Muscle layer of duodenum (tissue), 2 donors: ENCODE measurements at regions not wholly inside any gene's neighbourhood (a gene's known extent, or its start where the extent isn't known, plus 50 kb on each side); places are given as distances from the start of the nearest gene placed in this dataset.
A peak's percentile ranks its signal among the peaks of the same experiment; 100 is the strongest.

Source experiments
- H3K27ac ChIP-seq: one replicate; pipeline ENCODE4 v1.7.0; 2013; ENCODE audit warnings: mild to moderate bottlenecking, low read length
- H3K27me3 ChIP-seq: one replicate; pipeline ENCODE4 v1.7.0; 2013; ENCODE audit warnings: low read depth, mild to moderate bottlenecking, control low read depth, low read length
- H3K36me3 ChIP-seq, 2 donors: one replicate each; pipeline ENCODE4 v1.7.0; 2013; ENCODE audit warnings: low read length in 2 of 2, control low read depth in 1 of 2, mild to moderate bottlenecking in 1 of 2; ENCODE audit not compliant: insufficient read depth in 2 of 2, control insufficient read depth in 1 of 2
- H3K4me1 ChIP-seq, 2 donors: one replicate each; pipeline ENCODE4 v1.7.0; 2013; ENCODE audit warnings: low read length in 2 of 2, mild to moderate bottlenecking in 2 of 2, control low read depth in 1 of 2, moderate library complexity in 1 of 2; ENCODE audit not compliant: insufficient read depth in 2 of 2, control insufficient read depth in 1 of 2
- H3K4me3 ChIP-seq, 2 donors: one replicate each; pipeline ENCODE4 v1.7.0; 2013; ENCODE audit warnings: low read length in 2 of 2, low read depth in 1 of 2, mild to moderate bottlenecking in 1 of 2
- H3K9me3 ChIP-seq, 2 donors: one replicate each; pipeline ENCODE4 v1.7.0; 2013; ENCODE audit warnings: low read length in 2 of 2, control low read depth in 1 of 2, mild to moderate bottlenecking in 1 of 2; ENCODE audit not compliant: control insufficient read depth in 1 of 2
- donor health status: healthy.

DNA sequence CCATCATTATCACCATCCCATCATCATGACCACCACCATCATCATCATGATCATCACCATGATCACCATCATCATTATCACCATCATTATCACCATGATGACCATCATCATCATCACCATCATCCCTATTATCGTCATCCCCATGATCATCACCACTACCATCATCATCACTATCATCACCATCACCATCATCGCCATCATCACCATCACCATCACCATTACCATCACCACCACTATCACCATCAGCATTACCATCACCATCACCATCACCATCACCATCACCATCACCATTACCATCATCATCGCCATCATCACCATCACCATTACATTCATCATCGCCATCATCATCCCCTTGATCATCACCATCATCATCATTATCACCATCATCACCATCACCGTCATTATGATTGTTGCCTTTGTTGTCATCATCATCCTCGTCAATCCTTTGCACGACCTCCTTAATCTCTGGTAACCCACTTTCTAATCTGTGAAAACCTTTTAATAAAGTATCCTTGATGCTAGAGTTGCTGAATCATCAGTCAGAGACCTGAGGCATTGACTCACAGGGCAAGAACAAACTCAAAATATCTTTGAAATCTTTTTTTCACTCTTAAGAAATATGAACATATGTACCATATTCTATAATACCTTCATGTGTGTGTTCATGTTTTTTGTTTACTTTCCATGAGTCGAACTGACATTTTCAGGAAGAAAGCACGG, 116.3 kb upstream of the FOXF1 start:
- Histone ChIP-seq H3K4me3 (no peak overlapping the region), H3K27ac (no peak overlapping the region), H3K4me1 (peaks cover 0 to 13% of the 10 kb centered on the region in 2 donors), H3K36me3 (no peaks in the 10 kb centered on the region), H3K9me3 (no peaks in the 10 kb centered on the region), H3K27me3 (no peaks in the 10 kb centered on the region)

DNA sequence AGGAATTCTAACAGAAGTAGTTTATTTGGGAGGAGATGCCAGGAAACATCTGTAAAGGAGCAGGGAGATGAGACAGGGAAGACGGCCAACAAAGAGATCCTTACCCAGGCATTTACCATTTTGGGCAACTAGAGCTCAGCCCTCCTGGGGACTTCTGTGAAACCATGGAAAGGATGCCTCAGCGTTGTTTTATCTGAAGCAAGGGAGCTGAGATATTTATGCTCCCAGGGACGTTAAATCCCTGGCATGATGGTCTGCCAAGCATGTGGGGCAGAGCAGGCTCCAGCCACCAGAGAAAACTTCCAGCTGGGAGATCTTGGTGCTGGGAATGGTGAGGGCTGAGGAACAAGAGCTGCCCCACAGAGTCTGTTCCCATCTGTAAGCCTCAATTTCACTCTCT, 114.8 kb upstream of the FOXF1 start:
- Histone ChIP-seq H3K36me3 (no peaks in the 10 kb centered on the region), H3K4me1 (peaks cover 0 to 13% of the 10 kb centered on the region in 2 donors), H3K4me3 (no peak overlapping the region), H3K27ac (peak overlapping the region; percentile 86), H3K27me3 (no peaks in the 10 kb centered on the region), H3K9me3 (no peaks in the 10 kb centered on the region)

DNA sequence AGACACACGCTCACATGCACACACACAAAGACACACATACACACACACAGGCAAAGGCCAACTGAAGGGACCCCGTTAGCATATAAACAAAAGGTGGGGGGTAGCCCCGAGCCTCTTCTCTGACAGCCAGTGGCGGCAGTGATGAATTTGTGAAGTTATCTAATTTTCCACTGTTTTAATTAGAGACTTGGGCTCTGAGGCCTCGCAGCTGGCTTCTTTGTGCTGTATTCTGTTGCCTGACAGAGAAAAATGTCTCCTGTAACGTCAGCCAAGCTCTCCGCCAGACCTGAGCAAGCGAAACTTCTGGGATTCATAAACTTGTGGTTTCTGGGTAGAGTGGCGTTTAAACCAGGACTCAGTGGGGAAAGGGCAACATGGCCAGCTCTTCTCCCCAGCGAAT, 113.9 kb upstream of the FOXF1 start:
- Histone ChIP-seq H3K9me3 (no peaks in the 10 kb centered on the region), H3K4me1 (peaks cover 0 to 13% of the 10 kb centered on the region in 2 donors), H3K4me3 (no peak overlapping the region), H3K27me3 (no peaks in the 10 kb centered on the region), H3K27ac (peak overlapping the region; percentile 86), H3K36me3 (no peaks in the 10 kb centered on the region)

DNA sequence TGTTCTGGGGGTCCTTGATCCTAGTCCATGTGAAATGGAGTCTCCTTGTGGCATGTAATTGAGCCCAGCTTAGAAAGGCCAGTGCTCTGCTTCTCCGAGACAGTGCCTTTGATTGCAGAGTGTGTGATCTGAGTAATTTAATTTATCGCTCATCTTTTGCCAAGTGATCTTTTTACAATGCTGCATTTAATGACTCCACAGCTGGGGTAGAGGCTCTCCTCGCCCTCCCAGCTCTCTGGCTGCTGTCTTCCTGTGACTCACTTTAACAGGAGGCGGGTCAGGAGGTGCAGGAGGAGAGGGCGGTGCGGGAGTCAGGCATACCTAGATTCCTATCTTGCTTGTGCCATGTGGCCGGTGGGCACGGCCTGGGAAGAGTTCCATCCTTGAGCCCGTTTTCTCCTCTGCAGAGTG, 113.4 kb upstream of the FOXF1 start:
- Histone ChIP-seq H3K4me3 (no peak overlapping the region), H3K4me1 (peaks cover 0 to 13% of the 10 kb centered on the region in 2 donors), H3K27me3 (no peaks in the 10 kb centered on the region), H3K9me3 (no peaks in the 10 kb centered on the region), H3K27ac (peak overlapping the region; percentile 86), H3K36me3 (no peaks in the 10 kb centered on the region)

DNA sequence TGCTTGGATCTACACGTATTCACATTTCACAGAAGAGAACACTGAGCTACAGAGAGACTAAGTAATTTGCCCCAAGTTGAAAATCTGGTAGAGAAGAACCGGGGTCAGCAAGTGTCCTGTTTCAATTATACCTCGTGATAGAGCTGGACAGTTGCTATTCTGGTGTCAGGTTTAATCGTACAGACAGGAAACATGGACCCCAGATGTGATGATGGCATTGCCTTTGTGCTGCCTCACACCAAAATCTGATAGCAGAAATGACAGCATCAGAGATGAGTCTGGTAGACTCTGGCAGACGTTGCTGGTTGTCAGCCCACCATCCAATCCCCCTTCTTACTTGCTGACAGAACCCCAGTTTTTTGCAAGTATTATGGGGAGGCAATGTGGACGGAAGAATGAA, 112.1 kb upstream of the FOXF1 start:
- Histone ChIP-seq H3K4me1 (peaks cover 0 to 13% of the 10 kb centered on the region in 2 donors), H3K27ac (no peak overlapping the region), H3K9me3 (no peaks in the 10 kb centered on the region), H3K4me3 (no peak overlapping the region), H3K36me3 (no peaks in the 10 kb centered on the region), H3K27me3 (no peaks in the 10 kb centered on the region)

DNA sequence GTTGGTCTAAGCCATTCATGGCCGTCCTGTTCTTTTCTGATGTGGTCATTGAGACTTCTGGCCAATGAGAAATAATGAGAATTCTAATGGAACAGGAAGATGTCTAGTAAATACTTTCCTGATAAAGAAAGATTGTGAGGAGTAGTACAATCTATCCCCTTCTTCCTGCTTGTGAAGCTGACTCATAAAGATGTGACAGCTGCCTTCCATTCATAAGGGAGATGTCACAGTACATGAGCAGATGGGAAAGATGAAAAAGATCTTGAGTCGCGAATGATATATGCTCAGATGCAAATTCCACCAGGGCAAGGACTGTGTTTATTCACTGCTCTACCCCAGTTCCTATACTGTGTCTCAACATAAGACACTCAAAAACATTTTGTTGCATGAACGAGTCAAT, 111.7 kb upstream of the FOXF1 start:
- H3K27me3 ChIP-seq: no peaks in the 10 kb centered on the region
- no peak overlapping the region for H3K4me3 ChIP-seq
- H3K27ac ChIP-seq: no peak overlapping the region
- peaks cover 0 to 13% of the 10 kb centered on the region in 2 donors for H3K4me1 ChIP-seq
- H3K9me3 ChIP-seq: no peaks in the 10 kb centered on the region
- no peaks in the 10 kb centered on the region for H3K36me3 ChIP-seq

DNA sequence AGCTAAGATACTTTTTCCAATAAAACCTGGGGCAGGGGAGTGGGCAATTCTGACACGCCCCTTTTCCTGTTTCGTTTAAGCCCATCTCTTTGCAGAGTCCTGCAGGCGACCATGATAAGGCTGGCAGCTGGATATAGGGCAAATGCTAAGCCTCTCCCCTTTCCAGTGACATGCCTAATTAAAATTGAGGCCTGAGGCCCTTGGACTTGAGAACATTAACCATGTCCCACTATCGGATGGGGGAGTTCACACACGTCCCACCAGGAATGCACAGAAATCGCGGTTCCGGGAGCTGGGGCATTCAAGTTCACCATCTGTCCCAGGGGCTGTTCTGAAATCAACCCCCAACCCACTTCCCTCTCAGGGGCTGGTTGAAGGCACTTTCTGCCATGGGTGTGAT, 109.2 kb upstream of the FOXF1 start:
- no peaks in the 10 kb centered on the region for H3K9me3 ChIP-seq
- H3K27me3 ChIP-seq: no peaks in the 10 kb centered on the region
- no peak overlapping the region for H3K4me3 ChIP-seq
- H3K27ac ChIP-seq: no peak overlapping the region
- H3K4me1 ChIP-seq: peaks cover 0 to 4% of the 10 kb centered on the region in 2 donors
- no peaks in the 10 kb centered on the region for H3K36me3 ChIP-seq

DNA sequence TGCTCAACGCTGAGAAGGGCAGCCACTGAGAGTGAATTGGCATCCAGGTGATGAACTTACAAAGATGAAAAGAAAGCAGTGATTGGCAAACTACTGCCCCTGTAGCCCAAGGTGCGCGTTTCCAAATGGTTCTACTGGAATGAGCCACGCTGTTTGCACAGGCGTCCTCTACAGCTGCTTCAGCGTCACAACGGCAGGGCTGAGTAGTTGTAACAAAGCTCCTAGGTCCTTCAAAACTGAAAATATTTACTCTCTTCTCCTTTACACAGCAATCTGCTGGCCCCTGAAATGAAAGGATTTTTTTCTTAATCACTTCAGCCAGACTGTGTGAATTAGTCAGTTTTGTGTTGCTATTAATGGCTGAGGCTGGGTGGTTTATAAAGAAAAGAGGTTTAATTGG, 107.2 kb upstream of the FOXF1 start:
- Histone ChIP-seq H3K36me3 (no peaks in the 10 kb centered on the region), H3K4me3 (no peak overlapping the region), H3K27ac (no peak overlapping the region), H3K9me3 (no peaks in the 10 kb centered on the region), H3K4me1 (no peaks in the 10 kb centered on the region), H3K27me3 (no peaks in the 10 kb centered on the region)

DNA sequence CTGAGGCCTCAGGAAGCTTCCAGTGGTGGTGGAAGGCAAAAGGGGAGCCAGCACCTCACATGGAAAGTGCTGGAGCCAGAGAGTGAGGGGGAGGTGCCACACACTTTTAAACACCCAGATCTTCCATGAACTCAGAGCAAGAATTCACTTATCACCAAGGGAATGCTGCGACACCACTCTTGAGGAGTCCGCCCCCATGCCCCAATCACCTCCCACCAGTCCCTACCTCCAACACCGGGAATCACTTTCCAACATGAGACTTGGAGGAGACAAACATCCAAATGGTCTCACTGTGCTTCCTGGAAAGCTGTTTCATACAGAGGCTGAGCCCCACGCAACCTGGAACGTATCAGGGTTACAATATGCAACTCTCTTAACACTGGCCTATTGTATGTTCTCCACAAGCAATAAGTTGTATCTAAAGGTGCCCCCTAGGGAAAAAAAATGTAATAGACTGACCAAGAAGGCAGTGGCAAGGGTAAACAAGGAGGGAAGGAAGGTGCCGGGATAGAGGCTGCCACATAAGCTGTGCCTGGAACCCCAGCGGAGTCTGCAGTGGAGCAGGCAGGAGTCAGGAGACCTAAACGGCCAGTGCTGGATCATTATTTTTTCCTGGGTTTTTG, 106.7 kb upstream of the FOXF1 start:
- Histone ChIP-seq H3K27ac (no peak overlapping the region), H3K27me3 (no peaks in the 10 kb centered on the region)

DNA sequence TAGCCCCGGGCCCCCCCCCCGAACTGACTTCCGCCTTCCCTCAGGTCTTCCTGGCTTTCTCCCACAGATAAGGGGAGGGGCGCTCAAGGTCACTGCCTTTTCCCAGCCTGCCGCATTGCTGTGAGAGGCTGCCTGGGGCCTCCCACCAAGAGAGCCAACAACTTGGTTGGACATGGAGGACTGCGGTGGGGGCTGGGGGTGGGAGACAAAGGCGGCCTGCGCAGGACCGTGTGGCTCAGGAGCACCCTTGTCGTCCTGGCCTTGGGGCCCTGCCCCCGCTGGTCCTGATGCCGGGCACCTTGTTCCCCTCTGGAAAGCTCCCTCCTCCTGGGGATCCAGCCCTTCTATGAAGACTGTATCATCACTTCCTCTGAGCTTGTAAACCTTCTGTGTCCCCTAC, 105.6 kb upstream of the FOXF1 start:
- Histone ChIP-seq H3K36me3 (no peaks in the 10 kb centered on the region), H3K27ac (no peak overlapping the region), H3K4me1 (no peaks in the 10 kb centered on the region), H3K9me3 (no peaks in the 10 kb centered on the region), H3K27me3 (no peaks in the 10 kb centered on the region), H3K4me3 (no peak overlapping the region)

More for the DNA sequence above, 106.7 kb upstream of the FOXF1 start:
- Histone ChIP-seq H3K4me1 (no peaks in the 10 kb centered on the region), H3K4me3 (no peak overlapping the region), H3K36me3 (no peaks in the 10 kb centered on the region), H3K9me3 (no peaks in the 10 kb centered on the region)

DNA sequence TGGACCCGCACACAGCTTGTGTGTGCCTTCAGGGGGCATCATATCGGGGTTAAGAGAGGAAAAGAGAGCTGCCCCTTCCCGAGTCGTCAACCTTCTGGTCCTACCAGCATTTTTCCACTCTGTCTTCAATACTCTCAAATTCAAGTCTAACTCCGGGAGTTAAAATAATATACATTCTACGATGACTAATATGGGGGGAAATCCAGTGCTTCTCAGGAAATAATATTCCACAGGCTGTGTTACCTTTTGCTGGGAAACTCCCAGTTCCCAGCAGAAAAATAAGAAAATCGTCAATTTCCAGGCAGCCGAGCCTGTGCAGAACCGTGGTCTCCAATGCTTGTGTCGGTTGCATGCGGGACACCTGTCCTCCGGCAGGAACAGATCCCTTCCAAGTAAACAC, 105.0 kb upstream of the FOXF1 start:
- H3K27me3 ChIP-seq: no peaks in the 10 kb centered on the region
- no peak overlapping the region for H3K4me3 ChIP-seq
- H3K4me1 ChIP-seq: peaks cover 0 to 4% of the 10 kb centered on the region in 2 donors
- H3K27ac ChIP-seq: no peak overlapping the region
- H3K36me3 ChIP-seq: no peaks in the 10 kb centered on the region
- H3K9me3 ChIP-seq: no peaks in the 10 kb centered on the region

DNA sequence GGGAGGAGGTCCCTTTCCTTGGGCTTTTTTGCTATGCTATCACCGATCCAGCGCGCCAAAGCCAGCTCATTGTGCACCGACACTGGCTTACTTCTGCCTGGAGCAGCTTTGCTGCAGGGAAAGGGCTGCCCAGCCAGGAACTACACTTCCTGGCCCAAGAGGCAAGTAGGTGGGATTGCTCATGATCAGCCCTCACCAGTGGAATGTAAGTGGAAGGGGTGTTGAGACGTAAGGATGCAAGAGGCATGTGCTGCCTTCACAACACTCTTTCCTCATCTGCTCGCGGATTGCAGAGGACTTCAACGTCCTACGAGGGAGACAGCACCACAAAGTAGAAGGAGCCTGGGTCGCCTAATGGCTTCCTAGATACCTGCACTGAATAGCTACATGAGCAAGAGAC, 104.3 kb upstream of the FOXF1 start:
- Histone ChIP-seq H3K27me3 (no peaks in the 10 kb centered on the region), H3K27ac (no peak overlapping the region), H3K36me3 (no peaks in the 10 kb centered on the region), H3K4me3 (no peak overlapping the region), H3K9me3 (no peaks in the 10 kb centered on the region), H3K4me1 (peaks cover 0 to 4% of the 10 kb centered on the region in 2 donors)
